Skin epidermis (tissue), 12 donors: ENCODE measurements at regions not wholly inside any gene's neighbourhood (a gene's known extent, or its start where the extent isn't known, plus 50 kb on each side); places are given as distances from the start of the nearest gene placed in this dataset.

Experiments used
- H3K27ac ChIP-seq, 21 experiments: fragments of 200-600 bp; sonication (generic) in 11 of 21; one replicate each; pipeline ENCODE4 v1.5.0; 2020; ENCODE audit warnings: mild to moderate bottlenecking in 3 of 21, inconsistent platforms in 2 of 21, moderate library complexity in 2 of 21
- H3K4me3 ChIP-seq, 7 experiments: fragments of 200-600 bp; sonication (generic) in 2 of 7; one replicate each; pipeline ENCODE4 v1.5.0; 2020; ENCODE audit warnings: inconsistent platforms in 2 of 7, mild to moderate bottlenecking in 2 of 7, moderate library complexity in 1 of 7

DNA sequence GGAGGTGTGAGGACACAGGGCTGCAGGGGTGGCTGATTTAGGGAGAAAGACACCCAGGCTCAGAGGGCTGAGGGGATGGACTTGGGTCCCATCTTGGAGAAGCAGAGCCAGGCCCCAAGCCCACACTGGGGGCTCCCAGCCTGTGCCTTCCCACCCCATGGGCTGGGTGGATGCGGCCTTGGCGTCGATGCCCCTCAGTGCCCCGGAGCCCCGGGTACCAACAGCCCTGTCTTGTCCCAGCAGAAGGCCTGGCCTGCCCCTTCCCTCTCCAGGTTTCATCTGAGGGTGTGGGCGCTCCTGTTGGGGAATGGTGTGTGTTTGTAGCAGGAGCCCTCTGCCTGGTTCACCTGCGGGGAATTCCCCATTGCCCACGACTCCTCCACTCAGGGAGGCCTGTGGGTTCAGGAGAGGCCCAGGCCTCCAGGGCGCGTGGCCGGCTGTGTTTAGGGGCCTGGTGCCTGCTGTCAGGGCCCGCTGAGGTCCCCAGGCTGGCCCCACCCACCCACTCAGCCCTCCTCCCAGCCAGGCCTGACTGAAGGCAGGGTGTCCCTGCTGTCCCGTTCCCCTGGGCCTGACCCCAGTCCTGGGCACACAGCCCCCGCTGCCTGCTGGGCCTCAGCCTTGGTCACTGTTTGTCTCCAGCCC is 51.1 kb upstream of the BEGAIN start:
- H3K27ac ChIP-seq = no peak overlapping the region
- H3K4me3 ChIP-seq = no peak overlapping the region

DNA sequence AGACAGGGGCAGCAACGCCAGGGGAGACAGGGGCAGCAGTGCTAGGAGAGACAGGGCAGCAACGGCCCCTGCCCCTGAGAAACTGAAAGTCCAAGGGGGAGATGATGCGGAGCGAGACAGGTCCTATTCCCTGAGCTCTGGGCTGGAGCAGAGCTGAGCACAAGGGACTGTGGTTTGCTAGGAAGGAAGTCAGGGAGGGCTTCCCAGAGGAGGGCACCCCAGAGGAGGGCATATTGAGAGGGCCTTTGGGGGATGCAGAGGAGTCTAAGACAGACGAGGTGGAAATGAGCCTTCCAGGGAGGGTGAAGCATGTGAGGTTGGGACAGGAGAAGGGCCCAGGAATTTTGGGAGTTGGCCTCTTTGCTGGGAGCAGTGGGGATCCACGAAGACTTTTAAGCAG is 52.1 kb upstream of the BEGAIN start:
- Histone ChIP-seq H3K27ac (no peak overlapping the region), H3K4me3 (no peak overlapping the region)

DNA sequence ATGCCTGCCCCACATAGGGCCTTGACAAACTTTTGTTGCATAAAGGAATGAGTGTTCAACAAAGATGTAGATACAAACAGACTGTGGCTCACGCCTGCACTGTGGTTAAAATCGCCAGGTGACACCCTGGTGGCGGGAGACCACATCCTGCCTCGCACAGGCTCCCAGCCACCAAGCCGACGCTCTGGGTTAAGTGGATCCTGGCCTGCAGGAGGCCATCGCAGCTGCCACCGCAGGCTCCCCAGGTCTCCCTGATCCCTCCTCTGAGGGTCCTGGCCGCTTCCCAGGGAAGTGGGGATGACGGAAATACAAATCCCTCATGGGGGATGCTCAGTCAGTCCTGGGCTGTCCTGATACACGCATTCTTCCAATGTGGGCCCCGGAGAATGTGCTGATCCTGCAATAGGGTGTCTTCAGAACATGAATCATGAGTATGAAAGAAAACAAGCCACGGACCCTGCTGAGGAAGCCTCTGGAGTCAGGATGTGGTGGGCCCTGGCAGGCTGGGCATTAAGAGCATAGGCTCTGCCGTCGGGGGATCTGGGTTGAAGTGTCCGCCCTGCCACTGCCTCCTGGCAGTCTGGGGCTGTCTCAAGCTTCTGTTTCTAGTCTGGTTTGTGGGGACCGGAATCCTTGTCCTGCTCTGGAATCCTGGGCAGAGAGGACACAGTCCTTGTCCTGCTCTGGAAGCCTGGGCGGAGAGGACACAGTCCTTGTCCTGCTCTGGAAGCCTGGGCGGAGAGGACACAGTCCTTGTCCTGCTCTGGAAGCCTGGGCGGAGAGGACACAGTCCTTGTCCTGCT is 53.5 kb upstream of the BEGAIN start:
- H3K4me3 ChIP-seq = no peak overlapping the region
- H3K27ac ChIP-seq = peak overlapping the region in 2 of 21 experiments; percentile 15 to 54

DNA sequence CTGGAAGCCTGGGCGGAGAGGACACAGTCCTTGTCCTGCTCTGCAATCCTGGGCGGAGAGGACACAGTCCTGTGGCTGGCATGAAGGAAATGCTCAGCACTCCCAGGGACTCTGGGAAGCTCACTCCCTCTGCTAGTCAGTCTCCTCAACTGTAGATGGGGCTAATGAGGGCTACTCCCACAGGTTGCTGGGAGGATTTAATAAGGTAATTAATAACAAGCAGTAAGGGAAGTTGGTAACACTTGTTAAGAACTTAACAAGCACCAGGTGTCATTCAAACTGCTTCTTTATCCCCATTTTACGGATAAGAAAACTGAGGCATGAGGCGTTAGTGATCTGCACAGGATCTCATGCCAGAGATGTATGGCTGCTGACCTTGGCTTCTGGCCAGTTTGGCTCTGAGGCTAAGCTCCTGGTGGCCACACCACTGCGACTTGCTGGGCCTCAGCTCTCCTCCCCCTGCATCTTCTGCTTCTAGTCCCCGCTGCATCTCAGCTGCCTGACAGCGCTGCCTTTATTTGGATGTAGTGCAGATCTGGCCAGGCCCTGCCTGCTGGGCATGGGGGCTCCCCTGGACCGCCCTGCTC is 54.1 kb upstream of the BEGAIN start:
- Histone ChIP-seq H3K27ac (no peak overlapping the region), H3K4me3 (no peak overlapping the region)

DNA sequence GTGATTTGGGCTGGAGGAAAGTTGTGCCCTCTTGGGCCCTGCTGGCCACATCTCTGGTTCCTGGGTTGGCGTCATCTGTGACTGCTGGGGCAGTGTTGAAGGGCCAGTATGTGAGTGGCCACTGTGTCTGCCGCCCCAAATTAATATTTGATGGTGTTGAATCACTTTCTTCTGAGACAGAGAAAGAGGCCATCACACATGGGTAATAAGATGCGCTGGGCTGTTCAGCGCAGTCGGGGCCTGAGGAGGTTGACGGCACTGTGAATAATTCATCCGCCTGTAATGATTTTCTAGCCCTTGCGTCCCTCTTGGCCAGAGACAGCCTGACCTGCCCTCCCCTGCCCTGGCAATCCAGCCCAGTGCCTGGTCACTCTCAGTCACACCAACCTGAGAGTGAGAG is 56.2 kb upstream of the BEGAIN start:
- Histone ChIP-seq H3K27ac (no peak overlapping the region), H3K4me3 (no peak overlapping the region)

DNA sequence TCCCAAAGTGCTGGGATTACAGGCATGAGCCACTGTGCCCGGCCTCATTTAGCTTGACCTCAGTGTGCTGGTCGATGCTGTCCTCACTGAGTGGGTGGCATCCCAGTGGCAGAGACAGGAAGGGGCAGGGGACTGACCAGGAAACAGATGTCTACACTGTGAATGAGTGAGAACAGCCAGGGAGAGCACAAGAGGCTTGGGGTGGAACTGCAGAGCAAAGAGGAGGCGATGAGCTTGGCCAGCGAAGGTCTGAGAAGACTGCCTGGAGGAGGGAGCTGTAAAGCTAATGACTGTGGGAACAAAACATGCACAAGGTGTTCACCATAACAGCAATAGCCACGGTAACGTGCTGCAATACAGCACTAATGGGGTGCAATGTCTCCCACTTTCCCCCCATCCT is 57.2 kb upstream of the BEGAIN start:
- H3K4me3 ChIP-seq = no peak overlapping the region
- H3K27ac ChIP-seq = no peak overlapping the region

DNA sequence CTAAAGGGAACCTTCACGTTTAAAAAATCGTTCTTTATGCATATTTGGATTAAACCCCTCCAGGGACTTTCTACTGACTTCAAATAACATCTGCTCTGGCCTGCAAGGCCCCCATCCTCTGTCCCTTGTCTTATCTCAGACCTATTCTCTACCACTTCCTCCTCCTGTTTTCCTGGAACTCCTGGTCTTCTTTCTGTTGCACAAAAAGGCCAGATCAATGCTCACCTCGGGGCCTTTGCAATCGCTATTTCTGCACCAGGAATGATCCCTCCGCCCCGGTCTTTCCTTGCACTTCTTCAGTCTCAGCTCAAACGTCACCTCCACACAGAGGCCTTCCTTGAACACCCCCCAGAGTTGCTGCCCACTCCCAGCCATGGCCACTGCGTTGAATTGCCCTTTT is 57.6 kb upstream of the BEGAIN start:
- Histone ChIP-seq H3K4me3 (no peak overlapping the region), H3K27ac (no peak overlapping the region)

DNA sequence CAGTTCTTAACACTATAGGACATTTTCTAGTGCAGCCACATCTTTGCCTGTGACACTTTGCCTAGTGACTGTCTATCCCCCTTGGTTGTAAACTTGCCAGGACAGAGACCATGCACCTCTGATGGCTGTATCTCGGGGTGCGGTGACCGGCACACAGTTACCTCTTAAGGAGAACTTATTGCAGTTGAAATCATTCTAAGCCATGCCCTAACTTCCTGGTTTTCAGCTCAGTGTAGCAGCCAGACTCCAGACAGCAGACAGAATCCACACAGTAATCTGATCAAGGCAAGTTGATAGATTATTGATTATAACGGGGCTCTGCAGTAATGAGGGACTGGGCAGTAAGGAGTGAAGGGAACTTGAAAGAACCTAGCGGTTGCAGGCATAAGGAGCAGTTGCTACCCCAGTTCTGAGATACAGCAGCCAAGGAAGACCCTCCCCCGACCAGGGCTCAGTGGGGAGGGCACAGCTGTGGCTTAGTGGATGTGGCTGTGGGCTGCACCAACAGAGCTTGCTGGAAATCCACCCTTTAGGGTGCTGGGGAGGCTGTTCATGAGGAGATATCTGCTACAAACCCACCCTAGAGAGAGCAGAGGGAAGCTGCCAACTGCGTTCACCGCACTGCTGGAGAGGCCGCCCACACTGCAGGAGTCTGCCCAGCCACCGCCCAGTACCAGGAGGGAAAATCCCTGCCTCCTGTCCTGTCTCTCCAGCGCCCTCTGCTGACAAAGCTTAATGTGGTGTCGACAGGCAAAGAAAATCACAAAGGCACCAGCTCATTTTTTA is 58.2 kb upstream of the BEGAIN start:
- Histone ChIP-seq H3K4me3 (peak overlapping the region in 1 of 7 experiments; percentile 1), H3K27ac (peak overlapping the region in 1 of 21 experiments; percentile 21)

DNA sequence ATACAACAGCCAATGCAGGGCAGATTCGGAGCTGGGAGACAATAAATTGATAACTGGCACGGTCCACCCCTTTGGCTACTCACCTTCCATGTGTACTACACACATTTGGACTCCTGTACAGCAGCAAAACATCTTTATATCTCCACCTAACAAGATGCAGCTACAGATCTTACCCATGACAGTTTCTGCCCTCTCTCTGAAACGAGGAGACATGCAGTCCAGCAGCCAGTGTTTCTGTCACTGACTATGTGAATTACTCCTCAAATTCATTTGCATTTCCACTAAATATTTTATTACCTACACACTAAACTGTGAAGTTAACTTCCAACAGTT is 58.7 kb upstream of the BEGAIN start:
- Histone ChIP-seq H3K27ac (no peak overlapping the region), H3K4me3 (no peak overlapping the region)

DNA sequence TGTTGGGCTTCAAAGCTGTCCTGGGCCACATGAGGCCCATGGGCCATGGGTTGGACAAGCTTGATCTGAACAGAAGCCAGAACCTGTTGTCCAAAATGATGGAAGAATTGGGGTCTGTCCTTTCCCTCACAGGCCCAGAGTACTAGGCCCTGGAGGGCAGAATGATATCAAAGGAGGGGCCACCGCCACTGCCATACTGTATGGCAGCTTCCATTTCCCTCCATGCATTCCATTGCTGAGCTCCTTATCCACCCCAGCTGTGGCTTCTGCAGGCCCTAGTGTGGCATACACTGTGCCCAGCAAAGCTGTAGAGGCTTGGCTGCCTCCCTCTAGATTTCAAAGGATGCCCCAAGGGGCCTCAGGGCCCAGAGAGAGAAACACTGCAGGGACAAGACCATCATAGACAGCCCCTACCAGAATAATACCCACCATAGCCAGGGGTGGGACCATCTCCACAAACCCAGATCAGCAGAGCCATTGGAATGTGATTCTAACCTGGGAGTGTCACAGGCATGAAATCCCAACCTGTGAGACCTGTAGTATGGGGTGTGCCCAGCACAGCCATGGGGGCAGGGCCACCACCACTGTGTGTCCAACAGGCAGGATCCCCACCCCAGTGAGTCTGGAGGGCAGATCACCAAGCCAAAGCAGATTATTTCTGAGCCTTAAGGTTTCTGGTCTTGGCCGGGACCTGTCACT is 61.4 kb upstream of the BEGAIN start:
- no peak overlapping the region for H3K4me3 ChIP-seq
- no peak overlapping the region for H3K27ac ChIP-seq

DNA sequence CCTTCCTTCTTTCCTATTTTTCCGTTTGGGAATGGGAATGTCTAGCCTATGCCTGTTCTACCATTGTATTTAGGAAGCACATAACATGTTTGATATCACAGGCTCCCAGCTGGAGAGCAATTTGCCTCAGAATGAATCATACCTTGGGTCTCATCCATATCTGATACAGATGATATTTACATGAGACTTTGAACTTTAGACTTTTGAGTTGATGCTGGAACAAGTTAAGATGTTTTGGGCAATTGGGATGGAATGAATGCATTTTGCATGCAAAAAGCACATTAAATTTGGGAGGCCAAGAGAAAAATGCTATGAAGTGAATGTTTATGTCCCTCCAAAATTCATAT is 61.9 kb upstream of the BEGAIN start:
- Histone ChIP-seq H3K4me3 (no peak overlapping the region), H3K27ac (no peak overlapping the region)

DNA sequence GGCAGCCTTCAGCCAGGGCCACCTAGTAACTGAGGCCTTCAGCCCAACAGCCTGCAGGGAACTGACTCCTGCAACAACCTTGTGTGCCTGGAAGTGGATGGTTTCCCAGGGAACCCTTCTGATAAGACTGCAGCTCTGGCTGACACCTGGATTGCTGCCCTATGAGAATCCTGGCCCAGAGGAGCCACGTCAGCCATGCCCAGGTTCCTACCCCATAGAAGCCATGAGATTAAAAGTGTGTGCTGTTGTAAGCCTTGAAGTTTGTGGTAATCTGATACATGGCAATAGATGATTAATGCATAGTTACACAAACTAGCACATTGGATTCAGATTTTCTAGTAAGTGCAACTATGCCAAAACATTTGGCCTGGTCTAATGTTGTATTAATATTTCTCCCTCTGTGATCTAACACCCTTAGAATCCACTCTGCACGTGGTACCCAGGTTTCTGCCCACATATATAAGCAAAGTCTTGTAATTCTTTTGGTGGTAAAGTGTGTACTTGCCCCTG is 64.8 kb upstream of the BEGAIN start:
- Histone ChIP-seq H3K4me3 (no peak overlapping the region), H3K27ac (no peak overlapping the region)

DNA sequence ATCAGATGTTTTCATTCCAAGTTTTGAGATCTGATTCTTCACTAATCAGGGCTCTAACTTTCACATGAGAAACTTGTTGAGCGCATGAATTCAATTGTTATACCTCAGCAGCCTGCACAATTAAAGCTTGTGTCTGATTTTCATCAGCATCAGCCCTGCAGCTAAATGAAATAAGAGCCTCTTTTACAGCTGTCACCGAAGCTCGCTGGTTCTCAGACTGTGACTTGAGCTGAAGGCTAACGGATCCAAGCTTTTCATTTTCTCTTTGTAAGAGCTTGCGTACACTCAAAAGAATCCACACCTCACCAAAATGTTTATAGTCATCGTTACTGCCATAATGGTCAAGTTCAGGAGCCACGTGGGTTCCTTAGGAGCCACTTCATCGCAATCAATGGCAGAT is 65.5 kb upstream of the BEGAIN start:
- Histone ChIP-seq H3K4me3 (no peak overlapping the region), H3K27ac (no peak overlapping the region)

DNA sequence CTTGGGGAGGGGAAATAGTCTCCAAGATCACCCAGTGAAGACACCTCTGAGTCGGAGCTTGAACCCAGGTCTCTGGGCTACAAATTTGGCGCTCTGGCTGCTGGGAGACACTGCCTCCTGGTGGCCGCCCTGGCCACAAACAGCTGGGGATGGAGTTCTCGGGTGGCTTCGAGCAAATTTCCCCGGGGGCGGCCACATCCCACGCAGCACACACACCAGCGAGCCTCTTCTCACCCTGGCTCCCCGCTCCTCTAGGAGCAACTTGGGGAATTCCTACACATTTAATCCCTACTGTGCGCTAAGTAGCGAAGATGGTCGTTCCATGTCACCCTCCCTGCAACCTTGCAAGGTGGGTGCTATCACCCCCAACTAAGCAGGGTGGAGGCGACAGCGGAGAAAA is 66.2 kb upstream of the BEGAIN start:
- H3K27ac ChIP-seq = no peak overlapping the region
- no peak overlapping the region for H3K4me3 ChIP-seq

DNA sequence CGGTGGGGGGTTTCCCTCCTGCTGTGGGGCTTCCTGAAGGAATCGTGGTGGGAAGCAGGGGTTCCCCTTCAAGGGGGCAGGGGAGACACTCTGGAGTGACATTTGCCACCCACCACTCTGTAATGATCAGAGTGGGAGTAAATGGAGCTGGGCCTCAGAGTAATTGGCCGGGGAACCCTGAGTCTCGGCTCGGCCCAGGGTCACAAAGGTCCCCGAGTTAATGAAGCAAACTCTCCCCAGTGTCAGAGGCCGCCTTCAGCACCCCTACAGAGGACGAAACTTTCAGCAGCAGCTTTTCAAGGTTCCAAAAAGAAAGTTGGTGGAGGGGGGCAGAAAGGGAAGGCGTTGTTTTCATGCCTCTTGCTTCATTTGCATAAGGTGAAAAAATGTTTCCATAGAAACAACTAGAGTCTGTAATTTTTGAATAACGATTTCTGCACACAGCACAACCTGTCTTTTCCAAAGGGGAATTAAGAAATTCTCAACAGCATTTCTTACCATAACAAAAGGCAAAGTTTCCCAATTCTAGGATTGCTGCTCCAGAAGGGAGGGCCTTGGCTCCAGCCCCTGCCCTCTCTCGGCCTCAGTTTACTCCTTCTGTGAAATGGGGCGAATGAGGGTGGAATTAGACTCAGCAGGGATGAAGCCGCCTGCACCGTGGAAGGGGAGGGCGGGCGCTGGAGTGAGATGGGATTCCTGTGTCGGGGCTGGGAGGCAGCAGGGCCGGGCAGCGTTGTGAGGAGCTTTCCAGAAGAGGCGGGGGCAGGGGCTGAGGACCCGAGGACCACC is 67.0 kb upstream of the BEGAIN start:
- Histone ChIP-seq H3K27ac (no peak overlapping the region), H3K4me3 (no peak overlapping the region)

DNA sequence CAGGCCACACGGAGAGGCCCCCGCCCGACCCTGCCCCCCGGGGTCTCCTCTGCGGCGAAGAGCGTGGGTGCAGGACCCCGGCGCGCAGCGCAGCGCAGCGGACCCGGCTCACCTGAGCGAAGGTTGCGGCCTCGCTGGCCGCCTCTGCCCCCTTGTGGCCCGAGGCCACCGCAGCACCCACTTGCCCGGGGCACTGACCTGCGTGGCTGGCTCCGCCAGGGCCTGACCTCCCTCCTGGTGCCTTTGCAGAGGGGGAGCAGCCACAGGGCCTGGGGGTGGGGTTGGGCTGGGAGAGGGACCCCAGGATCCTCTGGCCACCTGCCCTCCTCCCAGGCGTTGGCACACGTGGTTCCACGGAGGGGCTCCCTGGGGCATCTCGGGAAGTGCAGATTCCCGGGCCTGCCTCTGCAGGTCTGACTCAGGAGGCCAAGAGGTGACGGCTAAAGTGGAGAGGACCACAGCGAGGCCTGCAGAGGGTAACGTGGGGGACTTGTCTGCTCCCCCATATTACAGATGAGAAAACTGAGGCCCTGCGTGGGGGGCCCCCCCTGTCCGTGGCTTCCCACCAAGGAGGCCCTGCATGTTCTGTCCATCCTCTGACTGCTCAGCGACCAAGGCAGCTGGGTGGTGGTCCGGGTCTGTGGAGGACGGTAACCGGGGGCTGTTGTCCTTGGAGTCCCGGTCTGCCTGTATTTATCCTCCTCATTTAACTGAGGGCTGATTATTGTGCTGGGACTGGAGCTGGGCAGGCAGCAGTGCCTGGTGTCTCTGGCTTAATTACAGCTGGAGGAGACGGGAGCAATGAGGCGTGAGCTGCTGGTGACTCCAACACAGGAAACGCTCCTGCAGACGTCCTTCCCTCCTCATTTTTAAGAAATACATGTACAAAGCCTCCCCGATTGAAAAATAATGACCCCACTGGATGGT is 67.9 kb upstream of the BEGAIN start:
- Histone ChIP-seq H3K4me3 (no peak overlapping the region), H3K27ac (no peak overlapping the region)

DNA sequence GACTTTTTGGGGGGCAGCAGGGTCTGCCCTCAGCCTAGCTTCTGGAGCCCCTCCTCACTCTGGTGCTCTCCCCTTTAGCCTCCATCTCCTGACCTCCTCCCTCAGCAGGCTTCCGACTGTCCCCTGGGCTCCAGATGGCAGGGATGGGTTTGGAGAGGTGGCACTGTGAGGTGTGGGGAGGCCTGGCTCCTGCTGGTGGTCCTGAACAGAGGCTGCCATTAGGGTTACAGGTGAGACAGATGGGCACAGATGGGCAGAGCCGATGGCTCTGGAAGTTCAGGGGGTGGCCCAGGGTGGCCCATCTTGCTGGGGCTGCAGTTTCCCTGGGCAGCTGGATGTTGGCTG is 68.5 kb upstream of the BEGAIN start:
- Histone ChIP-seq H3K27ac (no peak overlapping the region), H3K4me3 (no peak overlapping the region)

DNA sequence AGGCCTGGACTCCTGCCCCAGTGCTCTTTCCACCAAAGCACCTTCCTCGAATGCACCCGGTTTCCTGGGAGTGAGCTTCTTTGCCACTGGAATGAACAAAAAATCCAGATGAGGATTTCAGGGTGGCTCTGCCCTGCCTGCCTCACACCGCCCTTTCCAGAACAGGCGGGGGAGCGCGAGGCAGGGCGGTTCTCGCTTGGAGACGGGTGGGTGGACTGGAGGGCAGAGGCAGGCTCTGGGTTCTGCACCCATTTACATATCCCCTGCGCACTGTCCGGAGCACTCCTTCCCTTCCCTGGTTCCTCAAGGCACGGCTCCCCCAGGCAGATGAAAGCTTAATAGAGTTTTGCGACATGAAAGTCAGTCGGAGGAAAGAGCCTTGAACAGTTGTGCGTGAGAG is 69.7 kb upstream of the DLK1 start:
- no peak overlapping the region for H3K4me3 ChIP-seq

More for the DNA sequence above, 69.7 kb upstream of the DLK1 start:
- H3K27ac ChIP-seq = no peak overlapping the region
